ENCODE measurements at regions not wholly inside any gene's neighbourhood (a gene's known extent, or its start where the extent isn't known, plus 50 kb on each side); places are given as distances from the start of the nearest gene placed in this dataset.

GRCh38 chr13:63307228-63307627 is 1891.6 kb upstream of the PCDH20 start:
- Histone ChIP-seq H3K27ac (no peak overlapping the region), H3K27me3 (ENCODE audit: low read depth) (no peaks in the 10 kb centered on the region), H3K36me3 (no peaks in the 10 kb centered on the region), H3K9me3 (no peaks in the 10 kb centered on the region), H3K4me1 (no peaks in the 10 kb centered on the region), H3K4me3 (no peak overlapping the region)
- no peak for ATAC-seq
- no peak for DNase-seq
- intact Hi-C loops (cut with DNase I): no loop called here
- TF ChIP-seq CTCF (IDR thresholded peaks at IDR 0.05): no peak

GRCh38 chr13:63305641-63306133 is 1890.0 kb upstream of the PCDH20 start:
- no peaks in the 10 kb centered on the region for H3K27me3 ChIP-seq (ENCODE audit: low read depth)
- no peak overlapping the region for H3K4me3 ChIP-seq
- no peak for TF ChIP-seq CTCF (IDR thresholded peaks at IDR 0.05)
- no peaks in the 10 kb centered on the region for H3K4me1 ChIP-seq
- H3K36me3 ChIP-seq: no peaks in the 10 kb centered on the region
- DNase-seq (no peak), ATAC-seq (peak in 1 of 2 donors; percentile 25)
- intact Hi-C loops (cut with DNase I): no loop called here
- H3K27ac ChIP-seq: no peak overlapping the region
- no peaks in the 10 kb centered on the region for H3K9me3 ChIP-seq

GRCh38 chr13:63304497-63304896 is 1888.8 kb upstream of the PCDH20 start:
- no peaks in the 10 kb centered on the region for H3K27me3 ChIP-seq (ENCODE audit: low read depth)
- intact Hi-C loops (cut with DNase I): no loop called here

GRCh38 chr13:63299866-63300394 is 1884.3 kb upstream of the PCDH20 start:
- H3K27ac ChIP-seq: no peak overlapping the region
- no peaks in the 10 kb centered on the region for H3K4me1 ChIP-seq
- ATAC-seq (no peak), DNase-seq (no peak)
- H3K4me3 ChIP-seq: no peak overlapping the region
- H3K9me3 ChIP-seq: no peaks in the 10 kb centered on the region
- H3K36me3 ChIP-seq: no peaks in the 10 kb centered on the region
- no peak for TF ChIP-seq CTCF (IDR thresholded peaks at IDR 0.05)
- intact Hi-C loops (cut with DNase I): no loop called here
- no peaks in the 10 kb centered on the region for H3K27me3 ChIP-seq (ENCODE audit: low read depth)

More at GRCh38 chr13:63304497-63304896, 1888.8 kb upstream of the PCDH20 start:
- H3K4me1 ChIP-seq: no peaks in the 10 kb centered on the region
- TF ChIP-seq CTCF (IDR thresholded peaks at IDR 0.05): no peak
- ATAC-seq: no peak
- no peaks in the 10 kb centered on the region for H3K36me3 ChIP-seq
- H3K9me3 ChIP-seq: no peaks in the 10 kb centered on the region
- no peak overlapping the region for H3K27ac ChIP-seq
- H3K4me3 ChIP-seq: no peak overlapping the region
- DNase-seq: no peak

- TF ChIP-seq CTCF (IDR thresholded peaks at IDR 0.05): no peak
Observed at GRCh38 chr13:63297163-63297562, 1881.5 kb upstream of the PCDH20 start.

More at GRCh38 chr13:63297163-63297562, 1881.5 kb upstream of the PCDH20 start:
- H3K4me1 ChIP-seq: no peaks in the 10 kb centered on the region
- H3K9me3 ChIP-seq: no peaks in the 10 kb centered on the region
- ATAC-seq (no peak), DNase-seq (no peak)
- H3K27me3 ChIP-seq (ENCODE audit: low read depth): no peaks in the 10 kb centered on the region
- H3K36me3 ChIP-seq: no peaks in the 10 kb centered on the region
- intact Hi-C loops (cut with DNase I): no loop called here
- H3K4me3 ChIP-seq: no peak overlapping the region
- H3K27ac ChIP-seq: no peak overlapping the region

Measured in lower lobe of right lung (tissue), 2 donors.